H1 (cell line): ENCODE measurements at regions not wholly inside any gene's neighbourhood (a gene's known extent, or its start where the extent isn't known, plus 50 kb on each side); places are given as distances from the start of the nearest gene placed in this dataset.

Source experiments
- CTCF ChIA-PET: fragments of 300-600 bp; sonication (Branson Sonifier 250); formaldehyde crosslinking; loops from one replicate; lab custom pipeline; 2021; ENCODE audit not compliant: partially characterized antibody; lab: Charles Lee
- POLR2A ChIA-PET: fragments of 300-600 bp; sonication (Branson Sonifier 250); formaldehyde crosslinking; loops from one replicate; lab custom pipeline; 2021; ENCODE audit warnings: inconsistent platforms; ENCODE audit not compliant: partially characterized antibody; lab: Charles Lee
- DNase-seq, 2 experiments: peaks; one replicate each; pipeline versions ENCODE4 v3.0.0 to v3.0.0-alpha.2; 2010 to 2022; ENCODE audit warnings: low spot score in 2 of 2, low read depth in 1 of 2, mixed read lengths in 1 of 2
- FAIRE-seq: peaks from 2 replicates; lab custom pipeline; 2011; peaks lifted over from hg19 to GRCh38; lab: Jason Lieb, UNC
- H2AFZ ChIP-seq: 2 replicates; pipeline ENCODE4 v1.8.1; 2012; ENCODE audit warnings: low read length, inconsistent platforms
- H2AK5ac ChIP-seq: 2 replicates; pipeline ENCODE4 v1.6.1; 2013; ENCODE audit warnings: low read depth, low read length
- H2BK120ac ChIP-seq: replicated peaks from 2 replicates; pipeline ENCODE3; 2013; ENCODE audit warnings: low read depth, low read length, inconsistent platforms
- H2BK12ac ChIP-seq: 2 replicates; pipeline ENCODE4 v1.6.1; 2013; ENCODE audit warnings: low read depth, low read length
- H2BK15ac ChIP-seq: 2 replicates; pipeline ENCODE4 v1.6.1; 2013; ENCODE audit warnings: low read length
- H2BK20ac ChIP-seq: 2 replicates; pipeline ENCODE4 v1.6.1; 2013; ENCODE audit warnings: low read length
- H2BK5ac ChIP-seq: 2 replicates; pipeline ENCODE4 v1.6.1; 2013; ENCODE audit warnings: low read depth, low read length
- H3K14ac ChIP-seq: 2 replicates; pipeline ENCODE4 v1.6.1; 2013; ENCODE audit warnings: inconsistent platforms; ENCODE audit not compliant: insufficient read length
- H3K18ac ChIP-seq: 2 replicates; pipeline ENCODE4 v1.6.1; 2013; ENCODE audit warnings: low read length; ENCODE audit errors: extremely low read depth
- H3K23ac ChIP-seq: 2 replicates; pipeline ENCODE4 v1.6.1; 2013; ENCODE audit warnings: inconsistent platforms; ENCODE audit not compliant: insufficient read length
- H3K23me2 ChIP-seq: 2 replicates; pipeline ENCODE4 v1.6.1; 2013; ENCODE audit warnings: low read depth, low read length
- H3K27ac ChIP-seq: 2 replicates; pipeline ENCODE4 v1.6.1; 2011; ENCODE audit warnings: low read depth, low read length, inconsistent platforms
- H3K27me3 ChIP-seq, 4 experiments: replicated peaks in 1 of 4; 1 replicate in 1 of 4; 2 replicates in 3 of 4; pipeline versions ENCODE4 v1.6.1 to v1.8.1; 2011 to 2013; ENCODE audit warnings: low read length in 3 of 4, mild to moderate bottlenecking in 3 of 4, inconsistent platforms in 2 of 4, mixed read lengths in 2 of 4, moderate library complexity in 1 of 4; ENCODE audit not compliant: control insufficient read depth in 3 of 4, insufficient read depth in 3 of 4; ENCODE audit errors: extremely low read depth in 1 of 4
- H3K36me3 ChIP-seq, 4 experiments: 2 replicates each; pipeline versions ENCODE4 v1.6.1 to v1.8.1; 2011 to 2013; ENCODE audit warnings: mild to moderate bottlenecking in 4 of 4, low read length in 3 of 4, moderate library complexity in 2 of 4, control low read depth in 1 of 4, inconsistent platforms in 1 of 4; ENCODE audit not compliant: insufficient read depth in 4 of 4, control insufficient read depth in 2 of 4
- H3K4ac ChIP-seq: replicated peaks from 2 replicates; pipeline ENCODE3; 2013; ENCODE audit warnings: low read length, low read depth, mixed read lengths, inconsistent platforms; ENCODE audit not compliant: insufficient read length
- H3K4me1 ChIP-seq, 4 experiments: replicated peaks in 1 of 4; 1 replicate in 1 of 4; 2 replicates in 3 of 4; pipeline versions ENCODE4 v1.6.1 to v1.8.1; 2011 to 2013; ENCODE audit warnings: low read length in 3 of 4, inconsistent platforms in 2 of 4, mixed read lengths in 1 of 4; ENCODE audit not compliant: insufficient read depth in 4 of 4, control insufficient read depth in 3 of 4
- H3K4me2 ChIP-seq, 2 experiments: 2 replicates each; pipeline versions ENCODE4 v1.6.1 to v1.8.1; 2011 to 2013; ENCODE audit warnings: low read depth in 2 of 2, low read length in 2 of 2, control low read depth in 1 of 2, inconsistent platforms in 1 of 2, mild to moderate bottlenecking in 1 of 2; ENCODE audit not compliant: insufficient read depth in 1 of 2
- H3K4me3 ChIP-seq, 4 experiments: fragments of 200-600, 300-600 bp in 1 of 4; sonication (generic), shearing (Covaris generic), sonication (Bioruptor Twin) in 1 of 4; 2 replicates each; pipeline versions ENCODE4 v1.5.1 to v1.8.1; 2011 to 2016; ENCODE audit warnings: low read length in 4 of 4, low read depth in 3 of 4, control low read depth in 2 of 4, inconsistent platforms in 2 of 4, mild to moderate bottlenecking in 2 of 4, mixed read lengths in 1 of 4, moderate library complexity in 1 of 4; ENCODE audit not compliant: insufficient read depth in 2 of 4; ENCODE audit errors: extremely low read depth in 1 of 4
- H3K56ac ChIP-seq: replicated peaks from 2 replicates; pipeline ENCODE3; 2013; ENCODE audit warnings: low read depth, mild to moderate bottlenecking, mixed read lengths, low read length, inconsistent platforms; ENCODE audit not compliant: insufficient read length
- H3K79me1 ChIP-seq: 2 replicates; pipeline ENCODE4 v1.6.1; 2013; ENCODE audit warnings: low read depth, low read length, control low read depth
- H3K79me2 ChIP-seq, 2 experiments: 2 replicates each; pipeline versions ENCODE4 v1.6.1 to v1.8.1; 2012 to 2013; ENCODE audit warnings: low read length in 2 of 2, mild to moderate bottlenecking in 2 of 2, inconsistent platforms in 1 of 2; ENCODE audit not compliant: insufficient read depth in 2 of 2, control insufficient read depth in 1 of 2
- H3K9ac ChIP-seq, 4 experiments: replicated peaks in 1 of 4; 1 replicate in 1 of 4; 2 replicates in 3 of 4; pipeline versions ENCODE4 v1.6.1 to v1.8.1; 2011 to 2013; ENCODE audit warnings: low read depth in 3 of 4, low read length in 3 of 4, control low read depth in 2 of 4, mild to moderate bottlenecking in 2 of 4, moderate library complexity in 2 of 4, inconsistent platforms in 1 of 4; ENCODE audit errors: extremely low read depth in 1 of 4
- H3K9me3 ChIP-seq, 2 experiments: 2 replicates each; pipeline versions ENCODE4 v1.6.1 to v1.8.1; 2012 to 2013; ENCODE audit warnings: mild to moderate bottlenecking in 2 of 2, moderate library complexity in 2 of 2, control low read depth in 1 of 2, inconsistent platforms in 1 of 2, low read depth in 1 of 2, low read length in 1 of 2, mixed read lengths in 1 of 2; ENCODE audit not compliant: insufficient read depth in 2 of 2
- H4K20me1 ChIP-seq, 2 experiments: replicated peaks in 1 of 2; 2 replicates each; pipeline versions ENCODE3 to v1.8.1; 2011 to 2013; ENCODE audit warnings: inconsistent platforms in 2 of 2, low read length in 2 of 2, mild to moderate bottlenecking in 1 of 2; ENCODE audit not compliant: insufficient read depth in 2 of 2, control insufficient read depth in 1 of 2
- H4K5ac ChIP-seq: 2 replicates; pipeline ENCODE4 v1.6.1; 2013; ENCODE audit warnings: low read length, low read depth, mixed read lengths, inconsistent platforms; ENCODE audit not compliant: insufficient read length
- H4K8ac ChIP-seq: 2 replicates; pipeline ENCODE4 v1.8.0; 2013; ENCODE audit warnings: mild to moderate bottlenecking, moderate library complexity, low read length, inconsistent platforms; ENCODE audit not compliant: insufficient read depth; ENCODE audit errors: extremely low read depth
- H4K91ac ChIP-seq: replicated peaks from 2 replicates; pipeline ENCODE3; 2013; ENCODE audit warnings: low read length, mixed read lengths, inconsistent platforms; ENCODE audit not compliant: insufficient read length
- ASH2L ChIP-seq: fragments of 200-600, 300-600 bp; sonication (generic); IDR thresholded peaks from one replicate; pipeline ENCODE4 v1.7.1; 2017; ENCODE audit warnings: low read length
- CBX5 ChIP-seq: fragments of 300-800, 300-1000 bp; sonication (generic); IDR thresholded peaks from 2 replicates; pipeline ENCODE4 v1.7.1; 2016; ENCODE audit warnings: antibody characterized with exemption, low read length, low read depth
- CTCF ChIP-seq, 3 experiments: IDR thresholded peaks; 1 replicate in 2 of 3; 2 replicates in 1 of 3; pipeline versions ENCODE4 v1.5.1 to v1.6.1; 2011; ENCODE audit warnings: low read length in 3 of 3, mild to moderate bottlenecking in 3 of 3, inconsistent platforms in 2 of 3, low read depth in 1 of 3, moderate library complexity in 1 of 3; ENCODE audit not compliant: insufficient read depth in 1 of 3; ENCODE audit errors: control extremely low read depth in 1 of 3
- EZH2 ChIP-seq: fragments of 200-600 bp; sonication (generic); IDR thresholded peaks from 2 replicates; pipeline ENCODE4 v1.7.1; 2012; ENCODE audit warnings: low read depth, mild to moderate bottlenecking, moderate library complexity, low read length, inconsistent platforms; ENCODE audit not compliant: severe bottlenecking
- JUND ChIP-seq: IDR thresholded peaks from 2 replicates; pipeline ENCODE4 v1.6.1; 2011; ENCODE audit warnings: mild to moderate bottlenecking, improper control_type of control experiment, low read length
- RFX5 ChIP-seq: IDR thresholded peaks from 2 replicates; pipeline ENCODE4 v1.6.1; 2011; ENCODE audit warnings: low read depth, low read length, improper control_type of control experiment, borderline replicate concordance
- SAP30 ChIP-seq: fragments of 300-600 bp; sonication (generic); IDR thresholded peaks from 2 replicates; pipeline ENCODE4 v1.7.1; 2012; ENCODE audit warnings: low read length, moderate library complexity, mild to moderate bottlenecking, inconsistent platforms; ENCODE audit not compliant: insufficient read depth, insufficient replicate concordance
- SIX5 ChIP-seq: IDR thresholded peaks from 2 replicates; pipeline ENCODE4 v1.6.1; 2011; ENCODE audit warnings: mild to moderate bottlenecking, low read depth, low read length
- SP1 ChIP-seq: IDR thresholded peaks from 2 replicates; pipeline ENCODE4 v1.6.1; 2011; ENCODE audit warnings: low read depth, low read length
- TAF1 ChIP-seq: IDR thresholded peaks from 2 replicates; pipeline ENCODE4 v1.6.1; 2011; ENCODE audit warnings: mild to moderate bottlenecking, low read depth, low read length
- USF2 ChIP-seq: IDR thresholded peaks from 2 replicates; pipeline ENCODE4 v1.6.1; 2011; ENCODE audit warnings: low read length, improper control_type of control experiment
- WGBS, 2 experiments: shearing (Covaris generic) in 1 of 2; methylation state at CpG; one replicate each; pipeline versions ENCODE4 v1.1.6 to v1.1.7; 2013 to 2015; ENCODE audit warnings: low lambda C conversion rate in 2 of 2, mixed read lengths in 2 of 2, inconsistent platforms in 1 of 2, low coverage in 1 of 2, missing lambda C conversion rate in 1 of 2; ENCODE audit not compliant: insufficient replicate concordance in 2 of 2, insufficient coverage in 1 of 2, insufficient read length in 1 of 2; ENCODE audit errors: extremely low coverage in 1 of 2, missing lambda C conversion rate in 1 of 2; 5-methylcytosine and 5-hydroxymethylcytosine counted together

- Histone ChIP-seq H3K56ac (no peak overlapping the region), H3K14ac (no peak overlapping the region), H3K4me2 (no peak overlapping the region), H3K4ac (no peak overlapping the region), H2BK120ac (no peak overlapping the region), H4K8ac (no peak overlapping the region), H2AFZ (no peak overlapping the region), H3K79me2 (no peaks in the 10 kb centered on the region), H4K20me1 (no peaks in the 10 kb centered on the region), H2AK5ac (no peak overlapping the region), H2BK15ac (no peak overlapping the region), H4K5ac (no peak overlapping the region), H4K91ac (no peak overlapping the region), H2BK5ac (no peak overlapping the region), H3K23me2 (no peaks in the 10 kb centered on the region), H3K23ac (no peak overlapping the region), H3K9ac (no peak overlapping the region), H2BK20ac (no peak overlapping the region), H3K79me1 (no peaks in the 10 kb centered on the region), H3K27me3 (no peaks in the 10 kb centered on the region), H3K9me3 (no peaks in the 10 kb centered on the region), H3K4me1 (no peaks in the 10 kb centered on the region), H2BK12ac (no peak overlapping the region), H3K27ac (no peak overlapping the region), H3K18ac (no peak overlapping the region), H3K4me3 (no peak overlapping the region), H3K36me3 (no peaks in the 10 kb centered on the region)
- ChIA-PET CTCF (no interaction called here), POLR2A (no interaction called here)
- WGBS, 2 experiments: 91% methylated on average over 3 of the region's 3 CpGs; no CpG with 5 or more reads in 1 of the 2 experiments
- FAIRE-seq (no peak), DNase-seq (no peak)
- no peak for TF ChIP-seq ASH2L
- TF ChIP-seq SIX5: no peak
- no peak for TF ChIP-seq CTCF (IDR thresholded peaks at IDR 0.05; ENCODE audit: control extremely low read depth in 1 of 3, insufficient read depth in 1 of 3, low read depth in 1 of 3, low read length in 3 of 3)
- no peak for TF ChIP-seq CBX5
- no peak for TF ChIP-seq RFX5
- no peak for TF ChIP-seq SAP30
- TF ChIP-seq SP1: no peak
- no peak for TF ChIP-seq USF2
- no peak for TF ChIP-seq TAF1
- no peak for TF ChIP-seq JUND
- no peak for TF ChIP-seq EZH2
Observed at GRCh38 chr15:35991386-35991785, 445.4 kb upstream of the DPH6 start.
